Mesothelial cell of epicardium (in vitro differentiated cells): ENCODE measurements at regions not wholly inside any gene's neighbourhood (a gene's known extent, or its start where the extent isn't known, plus 50 kb on each side); places are given as distances from the start of the nearest gene placed in this dataset.

Experiments
- DNase-seq, 2 experiments: peaks; one replicate each; pipeline ENCODE4 v3.0.0; 2021; ENCODE audit warnings: low spot score in 2 of 2; ENCODE audit not compliant: unreplicated experiment in 2 of 2
- H3K27ac Mint-ChIP-seq: 2 replicates; pipeline ENCODE4 v1.8.0; 2021; ENCODE audit warnings: mixed read lengths
- H3K27me3 Mint-ChIP-seq: 2 replicates; pipeline ENCODE4 v1.8.0; 2021; ENCODE audit warnings: low read depth, mixed read lengths
- H3K36me3 Mint-ChIP-seq: 2 replicates; pipeline ENCODE4 v1.8.0; 2021; ENCODE audit warnings: mixed read lengths
- H3K4me1 Mint-ChIP-seq: 2 replicates; pipeline ENCODE4 v1.8.0; 2021; ENCODE audit warnings: mixed read lengths
- H3K4me3 Mint-ChIP-seq: 2 replicates; pipeline ENCODE4 v1.8.0; 2021; ENCODE audit warnings: mild to moderate bottlenecking, moderate library complexity, mixed read lengths
- H3K9me3 Mint-ChIP-seq: 2 replicates; pipeline ENCODE4 v1.8.0; 2021; ENCODE audit warnings: mixed read lengths
- CTCF ChIP-seq: fragments of 200-600 bp; sonication (generic); IDR thresholded peaks from one replicate; pipeline ENCODE4 v1.5.0; 2021; ENCODE audit warnings: antibody characterized with exemption; ENCODE audit not compliant: unreplicated experiment

GRCh38 chr2:5236249-5236648, 455.9 kb upstream of the SOX11 start:
- no peak for DNase-seq
- H3K4me3 Mint-ChIP-seq, result no peak overlapping the region
- no peak overlapping the region for H3K27ac Mint-ChIP-seq
- H3K9me3 Mint-ChIP-seq, result no peaks in the 10 kb centered on the region
- peaks cover 11% of the 10 kb centered on the region for H3K4me1 Mint-ChIP-seq
- no peaks in the 10 kb centered on the region for H3K27me3 Mint-ChIP-seq
- TF ChIP-seq CTCF, result no peak
- no peaks in the 10 kb centered on the region for H3K36me3 Mint-ChIP-seq

GRCh38 chr2:5242751-5243150, 449.4 kb upstream of the SOX11 start:
- no peak for TF ChIP-seq CTCF
- Mint-ChIP-seq H3K4me3 (no peak overlapping the region), H3K27ac (no peak overlapping the region), H3K9me3 (no peaks in the 10 kb centered on the region), H3K4me1 (peaks cover 7% of the 10 kb centered on the region), H3K36me3 (no peaks in the 10 kb centered on the region), H3K27me3 (no peaks in the 10 kb centered on the region)
- DNase-seq, result no peak

GRCh38 chr2:5250482-5250881, 441.7 kb upstream of the SOX11 start:
- peaks cover 14% of the 10 kb centered on the region for H3K9me3 Mint-ChIP-seq
- H3K36me3 Mint-ChIP-seq, result no peaks in the 10 kb centered on the region
- no peak for DNase-seq
- no peak overlapping the region for H3K4me3 Mint-ChIP-seq
- no peak for TF ChIP-seq CTCF
- no peak overlapping the region for H3K27ac Mint-ChIP-seq
- no peaks in the 10 kb centered on the region for H3K4me1 Mint-ChIP-seq
- no peaks in the 10 kb centered on the region for H3K27me3 Mint-ChIP-seq

- Mint-ChIP-seq H3K4me3 (no peak overlapping the region), H3K27ac (no peak overlapping the region), H3K36me3 (no peaks in the 10 kb centered on the region), H3K27me3 (no peaks in the 10 kb centered on the region), H3K4me1 (no peaks in the 10 kb centered on the region), H3K9me3 (peaks cover 14% of the 10 kb centered on the region)
- DNase-seq, result no peak
- TF ChIP-seq CTCF, result no peak
Measured at GRCh38 chr2:5253263-5253662, 438.9 kb upstream of the SOX11 start.

GRCh38 chr2:5254791-5255332, 437.3 kb upstream of the SOX11 start:
- no peak for TF ChIP-seq CTCF
- peaks cover 23% of the 10 kb centered on the region for H3K9me3 Mint-ChIP-seq
- H3K4me3 Mint-ChIP-seq, result no peak overlapping the region
- no peaks in the 10 kb centered on the region for H3K4me1 Mint-ChIP-seq
- H3K36me3 Mint-ChIP-seq, result no peaks in the 10 kb centered on the region
- no peaks in the 10 kb centered on the region for H3K27me3 Mint-ChIP-seq
- DNase-seq, result no peak
- no peak overlapping the region for H3K27ac Mint-ChIP-seq

GRCh38 chr2:5263291-5263690, 428.9 kb upstream of the SOX11 start:
- Mint-ChIP-seq H3K4me1 (peaks cover 2% of the 10 kb centered on the region), H3K4me3 (no peak overlapping the region), H3K9me3 (peaks cover 20% of the 10 kb centered on the region), H3K36me3 (no peaks in the 10 kb centered on the region), H3K27me3 (no peaks in the 10 kb centered on the region), H3K27ac (no peak overlapping the region)
- DNase-seq, result no peak
- no peak for TF ChIP-seq CTCF
